Ishikawa (cell line): ENCODE measurements at regions not wholly inside any gene's neighbourhood (a gene's known extent, or its start where the extent isn't known, plus 50 kb on each side); places are given as distances from the start of the nearest gene placed in this dataset.

Experiments
- CEBPB ChIP-seq: IDR thresholded peaks from 2 replicates; pipeline ENCODE4 v1.6.1; 2012
- EP300 ChIP-seq: IDR thresholded peaks from 2 replicates; pipeline ENCODE4 v1.6.1; 2012; ENCODE audit warnings: borderline replicate concordance
- TAF1 ChIP-seq: IDR thresholded peaks from 2 replicates; pipeline ENCODE4 v1.6.1; 2012; ENCODE audit warnings: low read depth, mild to moderate bottlenecking
- TEAD4 ChIP-seq: IDR thresholded peaks from 2 replicates; pipeline ENCODE4 v1.6.1; 2012
- ZBTB7A ChIP-seq: IDR thresholded peaks from 2 replicates; pipeline ENCODE4 v1.6.1; 2012; ENCODE audit warnings: low read depth

GRCh38 chr2:52916981-52917380 lies 850.6 kb upstream of the CHAC2 start:
- no peak for TF ChIP-seq TEAD4
- no peak for TF ChIP-seq EP300
- TF ChIP-seq TAF1 = no peak
- no peak for TF ChIP-seq ZBTB7A
- TF ChIP-seq CEBPB = no peak
